HEK293 (cell line): ENCODE measurements at regions not wholly inside any gene's neighbourhood (a gene's known extent, or its start where the extent isn't known, plus 50 kb on each side); places are given as distances from the start of the nearest gene placed in this dataset.

Source experiments
- ZNF133 ChIP-seq: fragments of 450-650 bp; formaldehyde crosslinking; IDR thresholded peaks from 2 replicates; pipeline ENCODE4 v1.5.1; 2016; ENCODE audit warnings: missing biosample characterization, missing genetic modification characterization
- ZNF274 ChIP-seq, 2 experiments: fragments of 200-500 bp in 1 of 2; fragments of 450-650 bp in 1 of 2; sonication (Bioruptor generic) in 1 of 2; formaldehyde crosslinking in 1 of 2; IDR thresholded peaks; 2 replicates each; pipeline versions ENCODE4 v1.5.1 to v1.6.1; 2014 to 2016; ENCODE audit warnings: borderline replicate concordance in 1 of 2, inconsistent platforms in 1 of 2, low read length in 1 of 2, missing biosample characterization in 1 of 2, missing genetic modification characterization in 1 of 2
- ZNF768 ChIP-seq: fragments of 450-650 bp; formaldehyde crosslinking; IDR thresholded peaks from 2 replicates; pipeline ENCODE4 v1.5.1; 2018; ENCODE audit warnings: missing biosample characterization, mild to moderate bottlenecking, missing genetic modification characterization
- TF ChIP-seq, protein P1 (sequence below): fragments of 450-650 bp; formaldehyde crosslinking; IDR thresholded peaks from 2 replicates; pipeline ENCODE4 v1.5.1; 2016; ENCODE audit warnings: missing biosample characterization, missing genetic modification characterization

DNA sequence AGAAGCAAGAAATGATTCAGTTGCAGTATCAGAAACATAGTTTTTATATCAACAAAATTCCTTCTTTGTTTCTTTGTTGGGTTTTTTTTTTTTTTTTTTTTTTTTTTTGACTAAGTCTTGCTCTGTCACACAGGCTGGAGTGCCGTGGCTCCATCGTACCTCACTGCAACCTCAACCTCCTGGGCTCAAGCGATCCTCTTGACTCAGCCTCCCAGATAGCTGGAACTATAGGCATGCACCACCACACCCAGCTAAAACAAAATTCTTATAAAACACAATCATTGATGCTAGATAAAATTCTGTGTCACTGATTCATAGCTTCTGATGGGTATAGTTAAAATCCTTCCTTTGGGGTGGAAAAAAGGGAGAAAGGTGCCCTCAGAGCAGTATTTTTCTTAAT, 110.3 kb upstream of the TNFAIP3 start:
- TF ChIP-seq, protein P1, sequence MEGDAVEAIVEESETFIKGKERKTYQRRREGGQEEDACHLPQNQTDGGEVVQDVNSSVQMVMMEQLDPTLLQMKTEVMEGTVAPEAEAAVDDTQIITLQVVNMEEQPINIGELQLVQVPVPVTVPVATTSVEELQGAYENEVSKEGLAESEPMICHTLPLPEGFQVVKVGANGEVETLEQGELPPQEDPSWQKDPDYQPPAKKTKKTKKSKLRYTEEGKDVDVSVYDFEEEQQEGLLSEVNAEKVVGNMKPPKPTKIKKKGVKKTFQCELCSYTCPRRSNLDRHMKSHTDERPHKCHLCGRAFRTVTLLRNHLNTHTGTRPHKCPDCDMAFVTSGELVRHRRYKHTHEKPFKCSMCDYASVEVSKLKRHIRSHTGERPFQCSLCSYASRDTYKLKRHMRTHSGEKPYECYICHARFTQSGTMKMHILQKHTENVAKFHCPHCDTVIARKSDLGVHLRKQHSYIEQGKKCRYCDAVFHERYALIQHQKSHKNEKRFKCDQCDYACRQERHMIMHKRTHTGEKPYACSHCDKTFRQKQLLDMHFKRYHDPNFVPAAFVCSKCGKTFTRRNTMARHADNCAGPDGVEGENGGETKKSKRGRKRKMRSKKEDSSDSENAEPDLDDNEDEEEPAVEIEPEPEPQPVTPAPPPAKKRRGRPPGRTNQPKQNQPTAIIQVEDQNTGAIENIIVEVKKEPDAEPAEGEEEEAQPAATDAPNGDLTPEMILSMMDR (tag by site-specific recombination): no peak
- TF ChIP-seq ZNF133 (tag by site-specific recombination) (no peak), ZNF274 (IDR thresholded peaks at IDR 0.05; ENCODE audit: low read length) (no peak), ZNF274 (tag by site-specific recombination; IDR thresholded peaks at IDR 0.05; ENCODE audit: borderline replicate concordance) (no peak), ZNF768 (tag by site-specific recombination) (no peak)
